Astrocyte (in vitro differentiated cells and primary cell): ENCODE measurements at regions not wholly inside any gene's neighbourhood (a gene's known extent, or its start where the extent isn't known, plus 50 kb on each side); places are given as distances from the start of the nearest gene placed in this dataset.
A peak's percentile ranks its signal among the peaks of the same experiment; 100 is the strongest.

Source experiments
- DNase-seq: peaks from one replicate; pipeline ENCODE4 v3.0.0-alpha.2; 2010; ENCODE audit warnings: low read depth
- FAIRE-seq: peaks from 2 replicates; lab custom pipeline; 2011; peaks lifted over from hg19 to GRCh38; lab: Jason Lieb, UNC
- H2AFZ ChIP-seq: 2 replicates; pipeline ENCODE4 v1.6.0; 2012; ENCODE audit warnings: low read depth, low read length, inconsistent platforms
- H3K27ac ChIP-seq: 2 replicates; pipeline ENCODE4 v1.5.1; 2011; ENCODE audit warnings: low read depth, low read length, inconsistent platforms
- H3K27me3 ChIP-seq: 2 replicates; pipeline ENCODE4 v1.6.0; 2011; ENCODE audit warnings: low read length, inconsistent platforms; ENCODE audit not compliant: insufficient read depth
- H3K36me3 ChIP-seq: 2 replicates; pipeline ENCODE4 v1.5.1; 2011; ENCODE audit warnings: low read length, inconsistent platforms; ENCODE audit not compliant: insufficient read depth
- H3K4me1 ChIP-seq: 2 replicates; pipeline ENCODE4 v1.5.1; 2011; ENCODE audit warnings: low read length, inconsistent platforms; ENCODE audit not compliant: insufficient read depth
- H3K4me2 ChIP-seq: 2 replicates; pipeline ENCODE4 v1.6.0; 2012; ENCODE audit warnings: low read length, inconsistent platforms
- H3K4me3 ChIP-seq: 2 replicates; pipeline ENCODE4 v1.5.1; 2011; ENCODE audit warnings: low read depth, mild to moderate bottlenecking, low read length, inconsistent platforms; ENCODE audit not compliant: insufficient read depth
- H3K79me2 ChIP-seq: 2 replicates; pipeline ENCODE4 v1.6.0; 2012; ENCODE audit warnings: mild to moderate bottlenecking, low read length, inconsistent platforms; ENCODE audit not compliant: insufficient read depth
- H3K9ac ChIP-seq: 2 replicates; pipeline ENCODE4 v1.6.0; 2012; ENCODE audit warnings: mild to moderate bottlenecking, low read length, inconsistent platforms
- H3K9me3 ChIP-seq: 2 replicates; pipeline ENCODE4 v1.5.1; 2012; ENCODE audit warnings: low read depth, mild to moderate bottlenecking, low read length, inconsistent platforms; ENCODE audit not compliant: insufficient read depth
- H4K20me1 ChIP-seq: 2 replicates; pipeline ENCODE4 v1.6.0; 2012; ENCODE audit warnings: low read length, inconsistent platforms; ENCODE audit not compliant: insufficient read depth
- H3K27ac Mint-ChIP-seq: one replicate; pipeline ENCODE4 v1.8.0; 2021; ENCODE audit warnings: mild to moderate bottlenecking, mixed read lengths; ENCODE audit not compliant: unreplicated experiment
- H3K27me3 Mint-ChIP-seq: one replicate; pipeline ENCODE4 v1.8.0; 2021; ENCODE audit warnings: low read depth, mixed read lengths; ENCODE audit not compliant: unreplicated experiment
- H3K36me3 Mint-ChIP-seq: one replicate; pipeline ENCODE4 v1.8.0; 2021; ENCODE audit warnings: low read depth, mixed read lengths; ENCODE audit not compliant: unreplicated experiment
- H3K4me1 Mint-ChIP-seq: one replicate; pipeline ENCODE4 v1.8.0; 2021; ENCODE audit warnings: low read depth, mixed read lengths; ENCODE audit not compliant: unreplicated experiment
- H3K4me3 Mint-ChIP-seq: one replicate; pipeline ENCODE4 v1.8.0; 2021; ENCODE audit warnings: mild to moderate bottlenecking, moderate library complexity, mixed read lengths; ENCODE audit not compliant: unreplicated experiment
- H3K9me3 Mint-ChIP-seq: one replicate; pipeline ENCODE4 v1.8.0; 2021; ENCODE audit warnings: mild to moderate bottlenecking, mixed read lengths; ENCODE audit not compliant: unreplicated experiment
- EZH2 ChIP-seq: IDR thresholded peaks from 2 replicates; pipeline ENCODE4 v1.6.1; 2012; ENCODE audit warnings: mild to moderate bottlenecking, low read length, inconsistent platforms; ENCODE audit not compliant: insufficient read depth
- TF ChIP-seq, protein P1 (sequence below): IDR thresholded peaks from 2 replicates; pipeline ENCODE4 v1.5.1; 2011; ENCODE audit warnings: low read depth, mild to moderate bottlenecking, inconsistent platforms, low read length, moderate library complexity; ENCODE audit not compliant: insufficient read depth

- H3K4me3 ChIP-seq, result no peak overlapping the region
Observed at GRCh38 chr9:3045153-3045552, 201.3 kb upstream of the PUM3 start.

GRCh38 chr9:3043369-3043768 lies 199.5 kb upstream of the PUM3 start:
- H3K27me3 Mint-ChIP-seq, result no peaks in the 10 kb centered on the region
- Histone ChIP-seq H4K20me1 (no peaks in the 10 kb centered on the region), H2AFZ (no peak overlapping the region), H3K4me3 (no peak overlapping the region), H3K27ac (no peak overlapping the region), H3K4me2 (peak overlapping the region; percentile 7), H3K4me1 (no peaks in the 10 kb centered on the region), H3K27me3 (no peaks in the 10 kb centered on the region), H3K9me3 (no peaks in the 10 kb centered on the region), H3K9ac (no peak overlapping the region), H3K36me3 (no peaks in the 10 kb centered on the region), H3K79me2 (no peaks in the 10 kb centered on the region)
- H3K36me3 Mint-ChIP-seq, result no peaks in the 10 kb centered on the region
- TF ChIP-seq EZH2, result no peak
- TF ChIP-seq, protein P1, sequence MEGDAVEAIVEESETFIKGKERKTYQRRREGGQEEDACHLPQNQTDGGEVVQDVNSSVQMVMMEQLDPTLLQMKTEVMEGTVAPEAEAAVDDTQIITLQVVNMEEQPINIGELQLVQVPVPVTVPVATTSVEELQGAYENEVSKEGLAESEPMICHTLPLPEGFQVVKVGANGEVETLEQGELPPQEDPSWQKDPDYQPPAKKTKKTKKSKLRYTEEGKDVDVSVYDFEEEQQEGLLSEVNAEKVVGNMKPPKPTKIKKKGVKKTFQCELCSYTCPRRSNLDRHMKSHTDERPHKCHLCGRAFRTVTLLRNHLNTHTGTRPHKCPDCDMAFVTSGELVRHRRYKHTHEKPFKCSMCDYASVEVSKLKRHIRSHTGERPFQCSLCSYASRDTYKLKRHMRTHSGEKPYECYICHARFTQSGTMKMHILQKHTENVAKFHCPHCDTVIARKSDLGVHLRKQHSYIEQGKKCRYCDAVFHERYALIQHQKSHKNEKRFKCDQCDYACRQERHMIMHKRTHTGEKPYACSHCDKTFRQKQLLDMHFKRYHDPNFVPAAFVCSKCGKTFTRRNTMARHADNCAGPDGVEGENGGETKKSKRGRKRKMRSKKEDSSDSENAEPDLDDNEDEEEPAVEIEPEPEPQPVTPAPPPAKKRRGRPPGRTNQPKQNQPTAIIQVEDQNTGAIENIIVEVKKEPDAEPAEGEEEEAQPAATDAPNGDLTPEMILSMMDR, result no peak
- FAIRE-seq (no peak), DNase-seq (peak; percentile 19)
- H3K9me3 Mint-ChIP-seq, result peaks cover 2% of the 10 kb centered on the region
- no peak overlapping the region for H3K4me3 Mint-ChIP-seq
- H3K27ac Mint-ChIP-seq, result no peak overlapping the region
- peaks cover 43% of the 10 kb centered on the region for H3K4me1 Mint-ChIP-seq

More at GRCh38 chr9:3045153-3045552, 201.3 kb upstream of the PUM3 start:
- H3K27ac Mint-ChIP-seq, result no peak overlapping the region
- Histone ChIP-seq H3K27me3 (no peaks in the 10 kb centered on the region), H3K36me3 (no peaks in the 10 kb centered on the region), H3K9me3 (no peaks in the 10 kb centered on the region), H3K9ac (no peak overlapping the region), H3K4me2 (no peak overlapping the region), H3K27ac (no peak overlapping the region), H4K20me1 (no peaks in the 10 kb centered on the region), H3K79me2 (no peaks in the 10 kb centered on the region), H2AFZ (no peak overlapping the region), H3K4me1 (no peaks in the 10 kb centered on the region)
- FAIRE-seq (no peak), DNase-seq (no peak)
- H3K9me3 Mint-ChIP-seq, result peaks cover 2% of the 10 kb centered on the region
- TF ChIP-seq, protein P1, result no peak
- no peak for TF ChIP-seq EZH2
- peaks cover 52% of the 10 kb centered on the region for H3K4me1 Mint-ChIP-seq
- H3K36me3 Mint-ChIP-seq, result no peaks in the 10 kb centered on the region
- no peaks in the 10 kb centered on the region for H3K27me3 Mint-ChIP-seq
- no peak overlapping the region for H3K4me3 Mint-ChIP-seq

- H3K4me2 ChIP-seq, result no peak overlapping the region
- H3K4me1 ChIP-seq, result no peaks in the 10 kb centered on the region
- no peaks in the 10 kb centered on the region for H4K20me1 ChIP-seq
- Mint-ChIP-seq H3K9me3 (peaks cover 2% of the 10 kb centered on the region), H3K27ac (no peak overlapping the region), H3K4me3 (no peak overlapping the region), H3K27me3 (no peaks in the 10 kb centered on the region), H3K4me1 (peaks cover 22% of the 10 kb centered on the region), H3K36me3 (no peaks in the 10 kb centered on the region)
- no peak overlapping the region for H3K27ac ChIP-seq
- no peaks in the 10 kb centered on the region for H3K27me3 ChIP-seq
- H3K79me2 ChIP-seq, result no peaks in the 10 kb centered on the region
- no peak for DNase-seq
- no peak overlapping the region for H3K4me3 ChIP-seq
- no peak overlapping the region for H3K9ac ChIP-seq
- H3K9me3 ChIP-seq, result no peaks in the 10 kb centered on the region
- TF ChIP-seq EZH2, result no peak
- TF ChIP-seq, protein P1, result no peak
- H3K36me3 ChIP-seq, result no peaks in the 10 kb centered on the region
- no peak overlapping the region for H2AFZ ChIP-seq
- no peak for FAIRE-seq
Observed at GRCh38 chr9:3040761-3041160, 196.9 kb upstream of the PUM3 start.
